ENCODE measurements at regions not wholly inside any gene's neighbourhood (a gene's known extent, or its start where the extent isn't known, plus 50 kb on each side); places are given as distances from the start of the nearest gene placed in this dataset.

DNA sequence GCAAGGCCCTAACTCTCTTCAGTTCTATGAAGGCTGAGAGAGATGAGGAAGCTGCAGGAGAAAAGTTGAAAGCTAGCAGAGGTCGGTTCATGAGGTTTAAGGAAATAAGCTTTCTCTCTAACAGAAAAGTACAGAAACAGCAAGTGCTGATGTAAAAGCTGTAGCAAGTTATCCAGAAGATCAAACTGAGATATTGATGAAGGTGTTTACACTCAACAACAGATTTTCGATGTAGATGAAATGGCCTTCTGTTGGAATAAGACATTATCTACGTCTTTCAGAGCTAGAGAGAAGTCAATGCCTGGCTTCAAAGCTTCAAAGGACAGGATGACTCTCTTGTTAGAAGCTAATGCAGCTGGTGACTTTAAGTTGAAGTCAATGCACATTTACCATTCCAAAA, 87.4 kb downstream of the PDCL3 start:
- Mint-ChIP-seq H3K36me3 (peaks cover 3% of the 10 kb centered on the region), H3K4me3 (peak overlapping the region; percentile 6), H3K27ac (peak overlapping the region; percentile 40), H3K9me3 (peaks cover 7% of the 10 kb centered on the region), H3K4me1 (peaks cover 27% of the 10 kb centered on the region), H3K27me3 (no peaks in the 10 kb centered on the region)
- DNase-seq, result no peak

DNA sequence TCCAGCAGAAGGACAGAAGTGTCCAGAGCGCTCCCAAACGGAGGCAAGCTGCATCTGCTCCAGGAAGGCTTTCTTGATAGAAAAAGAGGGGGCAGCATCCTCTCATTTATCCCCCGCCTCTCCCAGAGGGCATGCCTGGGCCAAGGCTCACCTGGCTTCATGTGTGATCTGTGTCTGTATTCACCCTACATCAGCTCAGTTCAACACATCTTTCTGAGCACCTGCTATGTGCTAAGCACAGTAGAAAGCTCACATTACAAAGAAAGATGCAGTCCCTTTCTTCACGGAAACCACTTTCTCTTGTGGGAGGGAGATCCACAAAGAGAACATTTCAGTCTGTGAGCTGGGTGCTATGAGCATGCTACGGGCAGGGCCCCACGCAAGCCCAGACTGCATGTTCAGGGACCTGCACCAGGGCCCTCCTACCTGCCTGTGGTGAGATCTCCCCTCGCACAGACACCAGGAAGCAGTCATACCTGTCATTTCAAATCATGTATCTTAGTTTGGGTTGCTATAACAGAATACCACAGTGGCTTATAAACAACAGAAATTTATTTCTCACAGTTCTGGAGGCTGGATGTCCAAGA, 90.7 kb downstream of the PDCL3 start:
- Mint-ChIP-seq H3K27ac (no peak overlapping the region), H3K36me3 (no peaks in the 10 kb centered on the region), H3K27me3 (no peaks in the 10 kb centered on the region), H3K9me3 (peaks cover 1% of the 10 kb centered on the region), H3K4me3 (no peak overlapping the region), H3K4me1 (peaks cover 23% of the 10 kb centered on the region)
- DNase-seq, result no peak

DNA sequence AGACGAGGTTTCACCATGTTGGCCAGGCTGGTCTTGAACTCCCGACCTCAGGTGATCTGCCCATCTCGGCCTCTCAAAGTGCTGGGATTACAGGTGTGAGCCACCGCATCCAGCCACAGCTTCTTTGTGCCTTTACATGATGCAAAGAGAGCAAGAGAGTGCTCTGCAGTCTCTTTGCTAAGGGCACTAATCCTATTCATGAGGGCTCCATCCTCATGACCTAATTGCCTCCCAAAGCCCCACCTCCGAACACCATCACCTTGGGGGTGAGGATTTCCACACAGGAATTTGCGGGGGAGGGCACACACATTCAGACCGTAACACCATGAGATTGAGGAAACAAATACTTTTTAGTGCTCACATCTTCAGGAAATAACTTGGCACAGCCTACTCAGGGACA, 91.8 kb downstream of the PDCL3 start:
- Mint-ChIP-seq H3K27me3 (no peaks in the 10 kb centered on the region), H3K36me3 (no peaks in the 10 kb centered on the region), H3K9me3 (no peaks in the 10 kb centered on the region), H3K27ac (no peak overlapping the region), H3K4me1 (peaks cover 21% of the 10 kb centered on the region), H3K4me3 (no peak overlapping the region)
- no peak for DNase-seq

DNA sequence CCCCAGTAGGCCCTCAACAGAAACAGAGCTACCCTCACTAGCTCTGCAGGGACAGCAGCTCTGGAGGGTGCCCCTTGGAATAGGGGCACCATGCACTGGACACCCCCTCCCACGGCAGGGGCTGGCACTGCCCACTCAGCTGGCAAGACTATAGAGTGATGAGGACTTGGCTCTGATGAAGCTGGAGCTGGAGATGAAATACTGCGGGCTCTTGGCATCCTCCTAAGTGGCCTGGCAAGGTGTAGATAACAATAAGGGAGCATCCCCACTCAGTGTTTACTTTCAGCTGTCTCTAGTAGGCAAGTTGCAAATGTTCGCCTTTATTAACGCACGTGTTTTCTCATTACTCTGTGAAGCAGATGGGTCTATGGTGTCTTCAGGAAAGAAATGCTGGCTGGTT, 92.7 kb downstream of the PDCL3 start:
- DNase-seq, result no peak
- no peaks in the 10 kb centered on the region for H3K9me3 Mint-ChIP-seq
- H3K36me3 Mint-ChIP-seq, result no peaks in the 10 kb centered on the region
- H3K27me3 Mint-ChIP-seq, result no peaks in the 10 kb centered on the region
- peaks cover 16% of the 10 kb centered on the region for H3K4me1 Mint-ChIP-seq
- no peak overlapping the region for H3K4me3 Mint-ChIP-seq
- no peak overlapping the region for H3K27ac Mint-ChIP-seq

DNA sequence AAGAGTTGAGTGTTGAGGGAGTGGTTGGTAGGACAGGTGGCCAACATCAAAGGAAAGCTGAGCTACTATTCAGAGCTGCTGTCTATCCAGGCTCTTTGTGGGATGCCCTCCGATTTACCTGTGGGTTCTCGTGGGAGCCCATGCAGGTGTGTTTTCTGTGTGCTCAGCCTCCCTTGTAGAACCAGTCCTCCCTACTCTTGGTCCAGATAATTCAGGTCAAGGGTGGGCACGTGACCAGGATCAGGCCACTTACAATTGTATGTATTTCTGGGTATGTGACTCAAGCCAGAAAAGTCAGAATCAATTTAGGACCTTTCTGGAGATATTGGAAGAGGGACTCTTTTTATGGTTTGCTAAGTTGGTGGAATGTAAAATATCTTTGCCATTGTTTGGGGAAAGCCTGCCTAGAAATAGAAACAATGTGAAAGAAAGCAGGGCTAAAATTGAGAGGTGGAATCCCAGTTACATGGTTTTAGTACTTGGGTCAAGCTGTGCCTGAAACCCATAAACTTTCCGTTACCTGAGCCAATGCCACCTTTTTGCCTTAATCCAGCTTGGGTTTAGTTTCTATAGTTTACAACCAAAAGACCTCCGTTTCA, 93.2 kb downstream of the PDCL3 start:
- Mint-ChIP-seq H3K4me3 (no peak overlapping the region), H3K4me1 (peaks cover 16% of the 10 kb centered on the region), H3K36me3 (no peaks in the 10 kb centered on the region), H3K27me3 (no peaks in the 10 kb centered on the region), H3K9me3 (no peaks in the 10 kb centered on the region), H3K27ac (no peak overlapping the region)
- no peak for DNase-seq

DNA sequence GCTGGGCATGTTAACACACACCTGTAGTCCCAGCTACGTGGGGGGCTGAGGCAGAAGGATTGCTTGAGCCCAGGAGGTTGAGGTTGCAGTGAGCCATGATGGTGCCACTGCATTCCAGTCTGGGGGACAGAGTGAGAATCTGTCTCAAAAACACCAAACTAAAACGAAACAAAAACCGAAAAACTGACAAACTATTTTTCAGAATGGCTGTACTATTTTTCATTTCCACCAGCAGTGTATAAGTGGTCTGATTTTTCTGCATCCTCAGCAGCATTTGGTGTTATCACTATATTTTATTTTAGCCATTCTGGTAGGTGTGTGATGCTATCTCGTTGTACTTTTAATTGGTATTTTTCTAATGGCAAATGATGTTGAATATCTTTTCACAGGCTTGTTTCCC, 95.2 kb downstream of the PDCL3 start:
- H3K36me3 Mint-ChIP-seq, result no peaks in the 10 kb centered on the region
- no peak overlapping the region for H3K27ac Mint-ChIP-seq
- no peak for DNase-seq
- H3K4me3 Mint-ChIP-seq, result no peak overlapping the region
- H3K4me1 Mint-ChIP-seq, result peaks cover 9% of the 10 kb centered on the region
- no peaks in the 10 kb centered on the region for H3K27me3 Mint-ChIP-seq
- H3K9me3 Mint-ChIP-seq, result no peaks in the 10 kb centered on the region

DNA sequence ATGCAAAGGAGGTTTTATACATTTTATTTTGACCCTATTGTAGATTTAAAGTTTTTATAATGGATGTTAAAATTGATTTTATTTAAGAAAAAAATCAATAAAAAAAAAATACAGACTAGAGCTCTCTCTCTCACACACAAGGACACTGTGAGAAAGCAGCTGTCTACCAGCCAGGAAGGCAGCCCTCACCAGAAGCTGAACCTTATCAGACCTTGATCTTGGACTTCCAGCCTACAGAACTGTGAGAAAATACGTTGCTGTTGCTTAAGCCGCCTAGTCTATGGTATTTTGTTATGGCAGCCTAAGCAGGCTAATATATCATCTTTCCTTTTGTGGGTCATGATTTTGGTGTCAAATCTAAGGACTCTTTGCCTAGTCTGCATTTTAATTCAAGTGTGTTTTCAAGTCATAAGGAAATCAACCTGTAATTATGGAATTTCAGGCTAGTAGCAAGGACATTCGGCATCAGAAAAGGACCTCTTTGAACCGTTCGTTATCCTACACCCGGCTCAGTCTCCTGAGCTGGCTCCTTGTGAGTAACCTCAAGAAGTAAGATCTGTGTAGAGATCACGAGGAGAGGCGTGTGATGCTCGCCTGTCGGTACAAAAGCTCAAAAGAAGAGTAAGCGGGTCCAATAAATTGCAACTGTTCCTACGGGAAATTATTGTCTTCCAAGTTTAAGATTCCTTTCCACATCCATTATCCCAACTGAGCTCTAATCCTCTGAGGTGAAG, 98.2 kb downstream of the PDCL3 start:
- no peaks in the 10 kb centered on the region for H3K4me1 Mint-ChIP-seq
- no peaks in the 10 kb centered on the region for H3K27me3 Mint-ChIP-seq
- H3K4me3 Mint-ChIP-seq, result no peak overlapping the region
- H3K36me3 Mint-ChIP-seq, result no peaks in the 10 kb centered on the region
- DNase-seq, result no peak
- H3K27ac Mint-ChIP-seq, result no peak overlapping the region
- H3K9me3 Mint-ChIP-seq, result no peaks in the 10 kb centered on the region

DNA sequence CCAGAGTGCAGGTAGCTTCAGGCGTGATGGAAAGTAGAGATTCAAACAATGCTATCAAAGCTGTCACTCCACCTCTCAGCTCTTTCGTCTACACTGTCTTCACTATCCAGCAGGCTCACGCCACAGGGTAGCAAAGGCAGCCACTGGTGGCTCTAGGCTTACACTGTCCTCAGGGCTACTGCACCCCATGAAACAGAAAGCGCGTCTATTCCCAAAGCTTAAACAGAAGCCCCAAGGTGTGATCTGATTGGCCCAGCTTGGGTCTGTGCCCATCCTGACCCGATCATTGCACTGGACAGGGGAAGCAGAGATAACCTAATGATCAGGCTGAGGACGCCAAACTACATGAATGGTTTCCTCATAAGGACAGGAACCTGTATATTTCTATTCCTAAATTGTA, 100.1 kb downstream of the PDCL3 start:
- no peak overlapping the region for H3K4me3 Mint-ChIP-seq
- H3K36me3 Mint-ChIP-seq, result no peaks in the 10 kb centered on the region
- no peak overlapping the region for H3K27ac Mint-ChIP-seq
- no peaks in the 10 kb centered on the region for H3K9me3 Mint-ChIP-seq
- H3K27me3 Mint-ChIP-seq, result no peaks in the 10 kb centered on the region
- H3K4me1 Mint-ChIP-seq, result no peaks in the 10 kb centered on the region
- DNase-seq, result no peak

DNA sequence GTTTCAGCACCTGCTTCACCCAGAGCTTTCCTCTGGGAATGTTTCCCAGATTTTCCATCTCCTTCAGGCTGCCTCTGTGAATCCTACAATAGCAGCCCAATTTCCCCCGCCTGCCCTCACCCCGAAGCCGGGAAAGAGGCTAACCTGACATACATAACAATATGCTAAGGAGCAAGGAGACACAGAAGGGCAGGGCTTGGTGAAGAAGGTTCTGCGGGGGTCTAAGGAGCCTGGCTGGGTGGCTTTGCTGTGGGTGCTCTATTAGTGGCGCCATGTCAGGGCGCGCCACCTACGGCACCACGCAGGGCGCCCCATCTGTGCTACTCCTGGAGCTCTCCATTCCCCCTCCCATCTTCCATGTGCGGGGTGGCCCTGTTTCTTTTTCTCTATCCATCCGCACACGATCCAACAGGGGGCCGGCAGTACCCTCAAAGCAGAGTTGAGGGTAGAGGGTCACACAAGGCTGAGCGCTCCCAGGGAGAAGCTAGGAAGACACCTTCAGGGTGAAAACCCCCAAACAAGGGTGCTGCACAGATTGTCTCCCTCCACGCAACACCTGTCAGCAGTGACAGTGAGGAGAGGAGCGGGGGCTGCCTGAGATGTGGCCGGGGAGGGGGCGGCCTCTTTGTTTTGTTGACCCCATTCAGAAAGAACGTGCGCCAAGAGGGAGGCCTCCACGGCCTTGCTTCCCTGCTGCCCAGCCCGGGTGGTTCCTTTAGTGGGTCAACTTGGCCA, 101.4 kb downstream of the PDCL3 start:
- Mint-ChIP-seq H3K4me3 (no peak overlapping the region), H3K9me3 (no peaks in the 10 kb centered on the region), H3K27ac (no peak overlapping the region), H3K36me3 (no peaks in the 10 kb centered on the region), H3K27me3 (no peaks in the 10 kb centered on the region), H3K4me1 (peaks cover 2% of the 10 kb centered on the region)
- DNase-seq, result no peak

DNA sequence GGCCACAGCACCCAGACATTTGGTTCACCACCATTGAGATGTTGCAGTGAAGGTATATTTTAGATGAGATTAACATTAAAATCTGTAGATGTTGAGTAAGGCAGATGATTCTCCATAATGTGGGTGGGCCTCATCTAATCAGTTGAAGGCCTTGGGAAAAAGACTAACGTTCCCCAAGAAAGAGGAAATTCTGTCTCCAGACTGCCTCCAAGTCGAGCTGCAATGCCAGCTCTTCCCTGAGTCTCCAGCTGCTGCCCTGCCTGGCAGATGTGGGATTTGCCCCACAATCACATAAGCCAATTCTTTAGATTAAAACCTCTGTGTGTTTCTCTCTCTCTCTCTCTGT, 101.9 kb downstream of the PDCL3 start:
- peaks cover 2% of the 10 kb centered on the region for H3K4me1 Mint-ChIP-seq
- no peaks in the 10 kb centered on the region for H3K36me3 Mint-ChIP-seq
- no peaks in the 10 kb centered on the region for H3K27me3 Mint-ChIP-seq
- no peak overlapping the region for H3K4me3 Mint-ChIP-seq
- no peak overlapping the region for H3K27ac Mint-ChIP-seq
- H3K9me3 Mint-ChIP-seq, result no peaks in the 10 kb centered on the region
- DNase-seq, result no peak

DNA sequence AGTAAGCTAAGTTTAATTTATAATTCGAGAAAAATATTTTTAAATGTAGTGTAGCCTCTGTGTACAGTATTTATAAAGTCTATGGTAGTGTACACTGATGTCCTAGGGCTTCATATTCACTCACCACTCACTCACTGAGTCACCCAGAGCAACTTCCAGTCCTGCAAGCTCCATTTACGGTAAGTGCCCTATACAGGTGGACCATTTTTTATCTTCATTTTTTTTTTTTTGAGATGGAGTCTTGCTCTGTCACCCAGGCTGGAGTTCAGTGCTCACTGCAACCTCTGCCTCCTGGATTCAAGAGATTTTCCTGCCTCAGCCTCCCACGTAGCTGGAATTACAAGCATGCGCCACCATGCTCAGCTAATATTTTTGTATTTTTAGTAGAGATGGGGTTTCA, 104.2 kb downstream of the PDCL3 start:
- DNase-seq, result no peak
- Mint-ChIP-seq H3K4me1 (peaks cover 2% of the 10 kb centered on the region), H3K36me3 (no peaks in the 10 kb centered on the region), H3K9me3 (no peaks in the 10 kb centered on the region), H3K27me3 (no peaks in the 10 kb centered on the region), H3K27ac (no peak overlapping the region), H3K4me3 (no peak overlapping the region)

DNA sequence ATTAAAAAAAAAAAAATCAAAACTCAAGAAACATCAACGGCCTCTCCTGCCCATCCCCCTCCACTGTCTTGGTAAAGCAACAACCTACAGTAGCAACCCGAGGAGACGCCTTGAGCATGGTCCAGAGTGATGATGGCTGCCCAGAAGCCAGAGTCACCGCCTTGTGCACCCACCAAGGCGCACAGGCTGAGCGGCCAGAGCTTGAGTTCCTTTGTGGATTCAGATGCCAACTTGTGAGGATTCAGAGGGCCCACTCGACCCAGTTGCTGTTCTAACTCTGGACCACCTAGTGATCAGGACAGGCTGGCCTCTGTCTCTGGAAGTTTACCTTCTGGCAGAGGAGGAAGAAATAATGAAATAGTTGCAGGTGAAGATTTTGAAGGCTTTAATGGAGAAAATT, 105.0 kb downstream of the PDCL3 start:
- H3K27ac Mint-ChIP-seq, result no peak overlapping the region
- no peaks in the 10 kb centered on the region for H3K27me3 Mint-ChIP-seq
- H3K4me1 Mint-ChIP-seq, result peaks cover 2% of the 10 kb centered on the region
- DNase-seq, result no peak
- H3K4me3 Mint-ChIP-seq, result no peak overlapping the region
- H3K36me3 Mint-ChIP-seq, result no peaks in the 10 kb centered on the region
- no peaks in the 10 kb centered on the region for H3K9me3 Mint-ChIP-seq

DNA sequence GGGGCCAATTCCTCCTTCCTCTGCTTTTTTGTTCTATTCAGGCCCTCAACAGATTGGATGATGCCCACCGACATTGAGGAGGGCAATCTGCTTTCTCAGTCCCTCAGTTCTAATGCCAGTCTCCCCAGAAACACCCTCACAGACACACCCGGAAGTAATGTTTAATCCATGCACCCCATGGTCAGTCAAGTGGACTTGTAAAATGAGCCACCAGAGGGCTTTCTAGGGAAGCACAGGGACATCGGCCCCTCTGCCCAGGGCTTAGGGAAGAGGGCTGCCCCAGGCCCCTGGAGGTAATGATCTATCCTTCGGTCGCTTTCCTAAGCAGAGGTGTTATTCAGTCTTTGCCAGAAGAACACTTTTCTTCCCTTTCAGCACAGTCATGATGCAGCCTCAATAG, 107.4 kb downstream of the PDCL3 start:
- no peaks in the 10 kb centered on the region for H3K27me3 Mint-ChIP-seq
- no peak overlapping the region for H3K27ac Mint-ChIP-seq
- peaks cover 2% of the 10 kb centered on the region for H3K4me1 Mint-ChIP-seq
- DNase-seq, result no peak
- no peak overlapping the region for H3K4me3 Mint-ChIP-seq
- no peaks in the 10 kb centered on the region for H3K9me3 Mint-ChIP-seq
- no peaks in the 10 kb centered on the region for H3K36me3 Mint-ChIP-seq

DNA sequence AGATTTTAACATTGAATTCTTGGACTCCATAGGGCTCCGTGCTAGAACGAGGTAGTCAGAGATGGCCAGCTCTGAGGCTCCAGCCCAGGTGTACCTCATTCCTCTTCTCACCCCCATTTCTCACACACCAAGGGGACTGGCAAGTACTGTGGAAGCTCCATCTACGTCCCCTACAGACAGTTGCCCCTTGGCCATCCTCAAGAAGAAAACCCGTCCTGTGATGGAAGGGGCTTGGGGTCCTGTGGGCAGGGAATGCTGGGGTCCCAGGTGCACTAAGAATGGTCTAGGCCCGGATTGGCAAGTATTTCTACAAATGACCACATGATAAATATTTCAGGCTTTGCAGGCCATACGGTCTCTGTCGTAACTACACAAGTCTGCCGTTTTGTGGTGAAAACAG, 110.3 kb downstream of the PDCL3 start:
- Mint-ChIP-seq H3K36me3 (no peaks in the 10 kb centered on the region), H3K4me1 (peaks cover 2% of the 10 kb centered on the region), H3K4me3 (no peak overlapping the region), H3K27ac (no peak overlapping the region), H3K27me3 (no peaks in the 10 kb centered on the region), H3K9me3 (no peaks in the 10 kb centered on the region)
- no peak for DNase-seq

DNA sequence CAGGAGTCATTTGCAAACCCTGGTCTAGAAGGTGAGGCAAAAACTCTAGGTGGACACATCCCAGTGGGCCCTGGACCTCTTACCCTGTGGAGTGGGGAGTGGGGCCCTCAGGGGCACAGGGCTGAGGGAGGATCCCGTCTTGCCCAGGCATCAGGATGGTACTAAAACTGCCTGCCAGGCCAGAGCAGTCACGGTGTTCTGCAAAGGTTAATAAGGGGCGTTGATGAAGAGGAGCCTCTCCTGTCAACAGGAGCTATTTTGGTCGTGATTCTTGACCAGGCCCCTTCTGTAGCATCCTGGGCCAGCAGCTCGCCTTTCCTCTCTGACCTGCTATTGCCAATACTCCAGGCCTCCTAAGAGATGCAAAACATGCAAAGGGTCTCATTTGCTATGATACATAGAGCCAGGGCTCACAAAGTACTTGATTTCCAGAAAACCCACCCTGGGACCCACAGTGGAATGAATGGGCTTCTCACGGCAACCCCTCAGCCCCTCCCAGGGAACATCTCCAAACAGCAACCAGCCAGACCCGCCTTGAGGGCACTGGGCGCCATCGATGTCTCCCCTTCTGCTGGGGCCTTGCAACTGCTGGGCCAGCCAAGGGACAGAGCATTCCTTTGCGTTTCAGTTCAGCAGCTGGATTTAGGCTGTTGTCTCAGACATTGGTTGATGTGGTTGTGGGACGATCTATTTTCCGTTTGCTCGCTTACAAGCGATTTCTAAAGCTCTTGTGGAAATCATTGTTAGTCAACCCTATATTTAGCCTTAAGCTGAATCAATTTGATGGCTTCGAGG, 111.1 kb downstream of the PDCL3 start:
- no peaks in the 10 kb centered on the region for H3K27me3 Mint-ChIP-seq
- no peaks in the 10 kb centered on the region for H3K36me3 Mint-ChIP-seq
- H3K27ac Mint-ChIP-seq, result no peak overlapping the region
- no peaks in the 10 kb centered on the region for H3K9me3 Mint-ChIP-seq
- H3K4me3 Mint-ChIP-seq, result no peak overlapping the region
- no peaks in the 10 kb centered on the region for H3K4me1 Mint-ChIP-seq
- DNase-seq, result no peak
